ENCODE measurements at regions not wholly inside any gene's neighbourhood (a gene's known extent, or its start where the extent isn't known, plus 50 kb on each side); places are given as distances from the start of the nearest gene placed in this dataset.

- DNase-seq = no peak
Observed at GRCh38 chr12:11980115-11980514, 90.6 kb upstream of the BCL2L14 start.

GRCh38 chr12:11981121-11981733 lies 89.5 kb upstream of the BCL2L14 start:
- DNase-seq = peak; percentile 60 to 71

GRCh38 chr12:11984417-11984816 lies 86.3 kb upstream of the BCL2L14 start:
- DNase-seq = no peak

- DNase-seq = no peak
Observed at GRCh38 chr12:11986165-11986564, 84.6 kb upstream of the BCL2L14 start.

- DNase-seq = no peak
Observed at GRCh38 chr12:11987901-11988300, 82.8 kb upstream of the BCL2L14 start.

- no peak for DNase-seq
Observed at GRCh38 chr12:11991604-11992003, 79.1 kb upstream of the BCL2L14 start.

GRCh38 chr12:11992515-11992914 lies 78.2 kb upstream of the BCL2L14 start:
- DNase-seq = no peak

- peak in 1 of 2 experiments; percentile 44 for DNase-seq
Observed at GRCh38 chr12:11998307-11998943, 72.3 kb upstream of the BCL2L14 start.

GRCh38 chr12:11998944-11999315 lies 71.8 kb upstream of the BCL2L14 start:
- DNase-seq = no peak

GRCh38 chr12:12003609-12004008 lies 67.1 kb upstream of the BCL2L14 start:
- no peak for DNase-seq

GRCh38 chr12:12004524-12004923 lies 66.2 kb upstream of the BCL2L14 start:
- DNase-seq = no peak

- DNase-seq = peak; percentile 84 to 90
Observed at GRCh38 chr12:12007001-12007712, 63.6 kb upstream of the BCL2L14 start.

GRCh38 chr12:12007713-12008231 lies 63.0 kb upstream of the BCL2L14 start:
- DNase-seq = no peak

GRCh38 chr12:12008232-12008850 lies 62.4 kb upstream of the BCL2L14 start:
- peak; percentile 74 to 75 for DNase-seq

GRCh38 chr12:12008931-12009611 lies 61.7 kb upstream of the BCL2L14 start:
- peak; percentile 65 to 76 for DNase-seq

GRCh38 chr12:12009749-12010276 lies 60.9 kb upstream of the BCL2L14 start:
- peak; percentile 45 to 48 for DNase-seq

- peak; percentile 74 to 82 for DNase-seq
Observed at GRCh38 chr12:12010277-12011039, 60.3 kb upstream of the BCL2L14 start.

GRCh38 chr12:12011880-12012260 lies 58.9 kb upstream of the BCL2L14 start:
- no peak for DNase-seq

GRCh38 chr12:12015073-12015685 lies 55.6 kb upstream of the BCL2L14 start:
- DNase-seq = no peak

- peak in 1 of 2 experiments; percentile 56 for DNase-seq
Observed at GRCh38 chr12:12016284-12017100, 54.2 kb upstream of the BCL2L14 start.

All from activated CD4-positive, alpha-beta T cell treated with anti-CD3 and anti-CD28 coated beads, Interleukin-2, amount 50 U/mL, for 48 hours (primary cell).